ENCODE measurements at regions not wholly inside any gene's neighbourhood (a gene's known extent, or its start where the extent isn't known, plus 50 kb on each side); places are given as distances from the start of the nearest gene placed in this dataset.

DNA sequence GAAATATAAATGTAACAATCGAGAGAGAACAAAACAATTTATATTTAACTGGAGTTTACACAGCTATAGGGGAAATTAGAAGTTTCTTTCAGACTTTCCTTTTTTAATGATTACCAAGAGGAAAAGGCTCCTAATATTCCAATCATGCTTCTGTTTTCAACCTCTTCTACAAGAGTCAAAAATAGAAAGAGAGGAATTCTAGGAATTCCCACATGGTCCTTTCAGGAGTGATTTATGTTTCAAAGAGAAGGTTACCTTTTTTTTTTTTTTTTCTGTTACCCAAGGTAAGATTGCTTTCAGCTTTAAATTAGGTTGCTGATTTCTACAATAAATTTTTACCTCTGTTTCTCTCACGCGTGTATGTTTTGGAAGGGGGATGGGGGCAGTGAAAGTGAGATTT is 355.3 kb upstream of the DCBLD2 start:
- no peaks in the 10 kb centered on the region for H3K9me3 ChIP-seq (ENCODE audit: low read length)
- ChIA-PET CTCF (ENCODE audit: unreplicated experiment) (no interaction called here), POLR2A (no interaction called here)

DNA sequence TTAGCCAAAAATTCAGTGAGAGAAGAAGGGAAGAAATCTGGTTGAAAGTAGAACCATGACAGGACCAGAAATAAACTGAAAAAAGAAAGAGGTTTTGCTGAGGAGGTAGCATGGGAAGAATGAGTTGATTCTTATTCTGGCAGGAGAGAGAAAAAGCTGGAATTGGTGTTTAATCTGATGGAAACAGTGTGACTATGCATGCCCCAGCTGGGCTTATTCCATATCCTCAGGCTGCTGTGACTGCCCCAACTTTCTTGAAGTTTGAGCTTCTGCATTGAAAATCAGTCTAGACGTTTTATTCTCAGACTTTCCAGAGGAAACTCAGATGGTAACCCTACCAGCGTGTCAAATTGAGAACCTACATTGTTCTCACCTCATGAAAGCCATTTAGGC is 352.5 kb upstream of the DCBLD2 start:
- DNase-seq (ENCODE audit: low spot score) = no peak

More for the DNA sequence above, 355.3 kb upstream of the DCBLD2 start:
- no TSS peak for BruUV-seq (replicated peaks)
- TF ChIP-seq, protein P1, sequence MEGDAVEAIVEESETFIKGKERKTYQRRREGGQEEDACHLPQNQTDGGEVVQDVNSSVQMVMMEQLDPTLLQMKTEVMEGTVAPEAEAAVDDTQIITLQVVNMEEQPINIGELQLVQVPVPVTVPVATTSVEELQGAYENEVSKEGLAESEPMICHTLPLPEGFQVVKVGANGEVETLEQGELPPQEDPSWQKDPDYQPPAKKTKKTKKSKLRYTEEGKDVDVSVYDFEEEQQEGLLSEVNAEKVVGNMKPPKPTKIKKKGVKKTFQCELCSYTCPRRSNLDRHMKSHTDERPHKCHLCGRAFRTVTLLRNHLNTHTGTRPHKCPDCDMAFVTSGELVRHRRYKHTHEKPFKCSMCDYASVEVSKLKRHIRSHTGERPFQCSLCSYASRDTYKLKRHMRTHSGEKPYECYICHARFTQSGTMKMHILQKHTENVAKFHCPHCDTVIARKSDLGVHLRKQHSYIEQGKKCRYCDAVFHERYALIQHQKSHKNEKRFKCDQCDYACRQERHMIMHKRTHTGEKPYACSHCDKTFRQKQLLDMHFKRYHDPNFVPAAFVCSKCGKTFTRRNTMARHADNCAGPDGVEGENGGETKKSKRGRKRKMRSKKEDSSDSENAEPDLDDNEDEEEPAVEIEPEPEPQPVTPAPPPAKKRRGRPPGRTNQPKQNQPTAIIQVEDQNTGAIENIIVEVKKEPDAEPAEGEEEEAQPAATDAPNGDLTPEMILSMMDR (conservative IDR thresholded peaks at IDR 0.05; ENCODE audit: low read length) = no peak
- TF ChIP-seq EZH2phosphoT487 (IDR thresholded peaks at IDR 0.05; ENCODE audit: borderline replicate concordance, low read depth, low read length) = no peak
- H3K4me1 ChIP-seq (ENCODE audit: insufficient read depth, low read length, poor library complexity, severe bottlenecking) = no peaks in the 10 kb centered on the region
- H3K36me3 ChIP-seq (ENCODE audit: insufficient read depth, low read length) = no peaks in the 10 kb centered on the region
- no peak overlapping the region for H3K4me3 ChIP-seq (ENCODE audit: low read depth, low read length, poor library complexity, severe bottlenecking)
- no peak for DNase-seq (ENCODE audit: low spot score)
- H3K27ac ChIP-seq (ENCODE audit: low read depth, low read length, poor library complexity, severe bottlenecking) = no peak overlapping the region
- H3K79me2 ChIP-seq (ENCODE audit: insufficient read depth, low read depth, low read length) = no peaks in the 10 kb centered on the region
- H3K9me2 ChIP-seq (ENCODE audit: insufficient read depth, low read length) = no peaks in the 10 kb centered on the region
- H2AFZ ChIP-seq (ENCODE audit: low read length) = no peak overlapping the region
- H3K4me2 ChIP-seq (ENCODE audit: low read length) = no peak overlapping the region
- intact Hi-C loops (cut with micrococcal nuclease; ENCODE audit: unreplicated experiment) = loop anchor here (5.0 kb wide), 1 partner anchor 51 kb away; no protein-coding TSS in a partner anchor
- H4K20me1 ChIP-seq (ENCODE audit: insufficient read depth, low read length) = no peaks in the 10 kb centered on the region

DNA sequence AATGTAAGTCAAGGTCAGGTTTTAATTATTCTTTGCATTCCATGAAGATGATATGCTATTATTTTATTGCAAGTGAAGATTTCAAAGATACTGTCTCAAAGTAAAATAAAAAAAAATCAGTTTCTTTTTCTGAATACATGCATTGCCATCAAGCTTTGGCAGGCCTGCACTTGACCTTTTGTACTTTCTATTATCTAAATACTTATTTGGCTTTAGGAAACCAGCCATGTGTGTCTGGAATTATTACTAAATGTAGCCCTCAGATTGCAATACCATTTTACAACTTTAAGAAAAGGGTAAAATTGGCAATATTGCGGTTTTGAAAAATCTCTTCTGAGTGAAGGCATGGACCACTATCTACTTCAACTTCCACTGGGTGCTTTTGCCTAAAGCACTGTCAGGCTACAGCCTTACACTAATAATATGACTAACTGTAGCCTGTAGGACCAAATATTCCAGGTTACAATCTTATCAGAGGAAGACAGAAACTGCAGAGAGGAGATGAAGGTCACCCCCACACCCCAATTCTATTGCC is 349.4 kb upstream of the DCBLD2 start:
- Histone ChIP-seq H3K9me3 (ENCODE audit: low read length) (no peaks in the 10 kb centered on the region), H3K4me3 (ENCODE audit: low read depth, low read length, poor library complexity, severe bottlenecking) (no peak overlapping the region), H4K20me1 (ENCODE audit: insufficient read depth, low read length) (no peaks in the 10 kb centered on the region), H3K27ac (ENCODE audit: low read depth, low read length, poor library complexity, severe bottlenecking) (no peak overlapping the region), H3K36me3 (ENCODE audit: insufficient read depth, low read length) (no peaks in the 10 kb centered on the region), H2AFZ (ENCODE audit: low read length) (no peak overlapping the region), H3K9me2 (ENCODE audit: insufficient read depth, low read length) (no peaks in the 10 kb centered on the region), H3K4me2 (ENCODE audit: low read length) (no peak overlapping the region), H3K4me1 (ENCODE audit: insufficient read depth, low read length, poor library complexity, severe bottlenecking) (no peaks in the 10 kb centered on the region), H3K79me2 (ENCODE audit: insufficient read depth, low read depth, low read length) (no peaks in the 10 kb centered on the region)
- CTCF ChIA-PET (ENCODE audit: unreplicated experiment) = no interaction called here
- no TSS peak for BruUV-seq (replicated peaks)
- intact Hi-C loops (cut with micrococcal nuclease; ENCODE audit: unreplicated experiment) = no loop called here
- TF ChIP-seq, protein P1 (conservative IDR thresholded peaks at IDR 0.05; ENCODE audit: low read length) = no peak
- TF ChIP-seq EZH2phosphoT487 (IDR thresholded peaks at IDR 0.05; ENCODE audit: borderline replicate concordance, low read depth, low read length) = no peak
- DNase-seq (ENCODE audit: low spot score) = no peak
- POLR2A ChIA-PET = no interaction called here

More for the DNA sequence above, 352.5 kb upstream of the DCBLD2 start:
- Histone ChIP-seq H3K9me2 (ENCODE audit: insufficient read depth, low read length) (no peaks in the 10 kb centered on the region), H3K9me3 (ENCODE audit: low read length) (no peaks in the 10 kb centered on the region), H3K79me2 (ENCODE audit: insufficient read depth, low read depth, low read length) (no peaks in the 10 kb centered on the region), H2AFZ (ENCODE audit: low read length) (no peak overlapping the region), H3K4me3 (ENCODE audit: low read depth, low read length, poor library complexity, severe bottlenecking) (no peak overlapping the region), H3K4me1 (ENCODE audit: insufficient read depth, low read length, poor library complexity, severe bottlenecking) (no peaks in the 10 kb centered on the region), H3K4me2 (ENCODE audit: low read length) (no peak overlapping the region), H3K27ac (ENCODE audit: low read depth, low read length, poor library complexity, severe bottlenecking) (no peak overlapping the region), H4K20me1 (ENCODE audit: insufficient read depth, low read length) (no peaks in the 10 kb centered on the region), H3K36me3 (ENCODE audit: insufficient read depth, low read length) (no peaks in the 10 kb centered on the region)
- ChIA-PET CTCF (ENCODE audit: unreplicated experiment) (no interaction called here), POLR2A (interaction anchor here (0.7 kb wide), 1 partner anchor 669 kb away, joined by 4 read pairs; no protein-coding TSS in a partner anchor)
- no TSS peak for BruUV-seq (replicated peaks)
- TF ChIP-seq, protein P1 (conservative IDR thresholded peaks at IDR 0.05; ENCODE audit: low read length) = no peak
- no peak for TF ChIP-seq EZH2phosphoT487 (IDR thresholded peaks at IDR 0.05; ENCODE audit: borderline replicate concordance, low read depth, low read length)
- intact Hi-C loops (cut with micrococcal nuclease; ENCODE audit: unreplicated experiment) = no loop called here
